Loucy (cell line): ENCODE measurements at regions not wholly inside any gene's neighbourhood (a gene's known extent, or its start where the extent isn't known, plus 50 kb on each side); places are given as distances from the start of the nearest gene placed in this dataset.

ENCODE experiments used
- CTCF ChIP-seq: fragments of 200-600 bp; sonication (generic); conservative IDR thresholded peaks from 2 replicates; pipeline ENCODE4 v1.5.1; 2014; ENCODE audit warnings: mild to moderate bottlenecking, antibody characterized with exemption, low read length
- EZH2phosphoT487 ChIP-seq: fragments of 200-600 bp; IDR thresholded peaks from 2 replicates; pipeline ENCODE4 v1.6.1; 2018; ENCODE audit warnings: antibody characterized with exemption, mild to moderate bottlenecking, moderate library complexity, borderline replicate concordance

- TF ChIP-seq CTCF (no peak), EZH2phosphoT487 (no peak)
These were observed 76.6 kb downstream of the DMRTA2 start for GRCh38 chr1:50346621-50347020.
